DMS 273 (cell line): ENCODE measurements at regions not wholly inside any gene's neighbourhood (a gene's known extent, or its start where the extent isn't known, plus 50 kb on each side); places are given as distances from the start of the nearest gene placed in this dataset.

Source experiments
- DNase-seq: peaks from one replicate; lab custom pipeline; 2025; ENCODE audit not compliant: unreplicated experiment; lab: John Stamatoyannopoulos, UW

DNA sequence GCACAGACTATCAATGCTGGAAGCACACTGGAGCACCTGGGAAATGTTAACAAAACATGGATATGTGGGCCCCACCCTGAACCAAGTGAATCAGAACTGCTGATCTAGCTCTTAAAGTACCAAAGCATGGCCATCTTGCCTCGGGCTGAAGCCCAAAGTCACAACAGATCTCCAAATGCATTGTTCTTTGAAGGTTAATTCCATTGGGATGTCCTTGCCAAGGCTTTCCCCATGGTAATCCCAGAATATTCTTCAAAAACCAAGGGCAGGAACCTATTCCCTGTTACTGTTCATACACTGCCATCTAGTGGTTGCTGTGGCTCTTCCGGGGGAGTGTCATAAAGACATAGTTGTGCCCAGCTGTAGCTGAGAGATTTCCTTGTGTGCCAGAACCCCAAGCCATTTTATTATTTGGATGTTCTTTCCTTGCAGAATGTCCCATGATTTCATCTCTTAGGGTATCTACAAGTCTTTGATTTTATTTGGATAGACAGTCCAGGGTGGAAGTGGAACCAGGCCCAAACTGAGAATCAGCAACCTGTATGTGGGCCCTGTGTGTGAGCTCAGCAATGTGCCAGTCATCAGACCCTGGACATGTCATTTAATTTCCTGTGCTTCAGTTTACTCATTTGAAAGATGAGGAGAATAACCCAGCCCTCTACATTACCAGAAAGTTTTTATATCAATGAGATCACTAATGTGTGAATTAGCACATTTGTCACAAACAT lies 290.0 kb downstream of the ACTL7B start:
- DNase-seq = peak; percentile 89

- DNase-seq = no peak
Measured at GRCh38 chr9:108562176-108562575, 293.6 kb downstream of the ACTL7B start.

- no peak for DNase-seq
Measured at GRCh38 chr9:108559432-108559831, 296.4 kb downstream of the ACTL7B start.

DNA sequence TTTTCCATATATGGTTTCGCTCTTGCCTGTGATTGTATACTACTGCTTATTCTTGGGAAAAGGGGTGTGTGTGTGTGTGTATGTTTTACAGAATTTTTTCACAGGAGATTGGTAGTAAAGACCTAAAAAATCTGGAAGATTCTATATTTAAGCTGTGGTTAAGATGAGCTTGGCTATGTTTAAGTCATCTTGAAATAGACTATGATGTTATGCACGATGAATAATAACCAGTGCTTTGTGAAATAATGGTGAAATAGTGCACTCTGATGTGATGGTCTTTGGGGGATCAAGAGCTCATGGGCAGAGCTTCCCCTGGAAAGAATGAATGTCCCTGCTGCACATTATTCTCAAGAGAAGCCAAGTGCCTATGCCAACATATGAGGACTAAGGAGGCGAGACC lies 301.0 kb downstream of the ACTL7B start:
- no peak for DNase-seq

- DNase-seq = no peak
Measured at GRCh38 chr9:108553111-108553635, 302.6 kb downstream of the ACTL7B start.

DNA sequence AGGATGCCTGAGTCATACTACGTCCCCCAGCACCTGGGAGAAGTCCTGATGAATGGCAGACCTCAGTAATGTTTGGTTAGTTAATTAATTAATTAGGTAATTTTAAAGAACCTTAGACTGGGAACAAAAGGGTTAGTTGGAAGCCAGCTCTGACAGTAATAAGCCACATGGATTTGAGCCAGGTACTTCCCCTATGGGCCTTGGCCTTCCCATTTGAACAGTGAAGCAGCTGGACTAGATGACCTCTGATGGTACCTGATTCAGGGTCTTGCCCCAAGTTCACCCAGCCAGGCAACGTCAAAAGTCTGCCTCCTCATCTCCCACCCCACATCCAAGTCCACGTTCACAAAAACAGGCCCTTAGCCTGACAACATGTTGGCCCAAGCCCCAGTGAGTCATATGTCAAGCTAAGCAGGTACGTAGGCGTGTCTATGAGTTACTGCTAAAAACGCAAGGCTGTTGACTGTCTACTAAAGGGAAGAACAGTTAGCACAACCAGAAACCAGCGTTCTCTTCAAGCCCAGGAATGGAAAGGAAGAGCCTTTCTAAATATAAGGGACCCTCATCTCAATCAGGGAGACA lies 303.2 kb downstream of the ACTL7B start:
- DNase-seq = no peak

DNA sequence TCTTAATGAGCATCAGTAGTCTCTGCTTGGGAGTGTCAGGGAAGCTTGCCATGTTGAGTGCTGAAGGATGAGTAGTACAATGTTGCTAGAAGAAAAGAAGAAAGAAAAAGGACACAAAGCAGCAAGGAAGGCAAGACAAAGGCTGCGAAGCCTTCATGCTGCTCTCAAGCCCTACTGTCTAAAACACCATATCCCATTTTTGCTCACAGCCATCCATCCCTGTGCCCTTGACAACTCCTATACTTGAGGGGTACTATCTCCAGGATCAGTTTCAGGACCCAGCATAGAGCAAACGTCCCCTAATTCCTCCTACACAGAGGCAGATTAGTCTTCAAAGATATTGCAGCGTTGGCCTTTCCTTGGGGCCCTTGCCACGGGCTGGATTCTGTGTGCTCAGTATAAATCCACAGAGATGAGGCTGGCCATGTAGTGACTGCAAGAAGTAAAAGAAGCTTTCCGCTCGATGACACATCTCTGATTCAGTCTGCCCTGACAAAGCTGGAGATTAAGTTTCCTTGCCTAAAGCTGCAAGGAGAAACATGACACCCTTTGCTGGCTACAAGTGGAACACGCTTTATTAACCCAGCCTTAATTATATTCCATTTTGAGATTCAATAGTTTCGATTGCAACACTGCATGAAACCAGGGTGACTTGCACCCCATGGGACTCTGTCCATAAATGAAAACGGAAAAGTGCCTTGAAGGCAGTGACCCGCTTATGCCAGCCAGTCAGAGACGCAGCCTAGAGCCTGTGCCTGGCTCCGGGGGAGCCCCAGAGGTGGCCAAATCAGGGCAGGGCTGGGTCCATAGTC lies 304.6 kb downstream of the ACTL7B start:
- DNase-seq = peak; percentile 46

DNA sequence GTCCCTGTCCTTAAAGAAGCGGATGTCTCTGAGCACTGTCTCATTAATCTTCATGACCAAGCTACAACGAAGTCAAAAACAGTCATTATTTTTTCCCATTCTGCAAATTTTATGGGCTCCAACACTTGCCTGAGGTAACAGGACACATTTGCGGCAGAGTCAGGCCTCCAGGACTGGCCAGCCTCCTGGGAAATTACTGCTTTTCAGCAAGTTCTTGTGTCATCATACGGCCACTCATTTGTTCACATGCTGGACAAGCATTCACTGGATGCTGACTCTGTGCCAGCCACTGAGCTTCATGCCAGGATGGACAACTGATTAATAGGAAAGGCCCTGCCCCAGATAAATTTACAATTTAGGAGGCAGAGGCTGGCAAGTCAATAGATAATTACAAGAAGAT lies 305.7 kb downstream of the ACTL7B start:
- no peak for DNase-seq

DNA sequence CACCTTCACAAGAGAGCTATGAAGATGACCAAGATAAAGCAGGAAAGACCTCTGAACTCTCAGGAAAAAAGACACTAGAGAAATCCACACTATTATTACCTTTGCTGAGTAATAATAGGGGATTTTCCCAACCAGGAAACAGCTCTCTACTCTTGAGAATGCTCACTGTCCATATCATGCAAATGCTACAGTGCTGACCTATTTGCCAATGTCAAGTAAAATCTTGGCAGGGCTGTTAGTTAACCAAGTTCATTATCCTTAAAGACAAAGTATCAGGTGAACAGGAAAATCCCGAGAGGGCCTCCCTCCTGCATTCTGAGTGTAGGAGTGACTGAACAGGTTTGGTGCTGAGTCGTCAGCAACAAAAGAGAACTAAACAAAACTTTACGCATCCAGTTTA lies 306.6 kb downstream of the ACTL7B start:
- no peak for DNase-seq

DNA sequence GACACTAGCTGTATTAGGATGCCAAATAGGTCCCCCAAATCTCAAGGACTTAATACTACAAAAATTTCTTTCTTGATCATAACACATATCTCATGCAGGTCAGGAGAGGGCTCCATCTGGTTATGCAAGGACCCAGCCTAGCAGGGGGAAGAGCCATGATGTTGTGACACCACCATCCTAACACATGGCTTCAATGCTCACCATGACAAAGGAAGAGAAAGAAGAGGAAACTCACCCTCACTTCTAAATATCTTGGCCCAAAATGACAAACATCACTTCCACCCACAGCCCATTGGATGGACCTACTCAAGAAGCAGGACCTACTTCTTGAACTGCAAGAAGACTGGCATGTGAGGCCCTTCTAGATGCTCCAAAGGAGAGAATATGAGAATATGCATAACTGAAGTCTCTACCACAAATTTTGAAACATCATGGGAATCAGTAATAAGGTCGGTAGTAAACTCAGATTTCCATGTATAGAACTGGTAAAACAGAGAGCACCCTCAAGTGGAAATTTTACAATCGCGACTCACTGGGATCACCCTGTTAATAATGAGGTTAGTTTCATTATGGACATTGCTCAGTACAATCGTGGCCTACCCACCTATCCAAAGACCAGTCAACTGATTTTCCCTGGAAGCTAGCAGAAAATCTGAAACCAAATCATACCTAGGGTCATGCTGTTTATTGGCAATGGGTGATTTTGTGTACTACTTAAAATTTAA lies 308.2 kb downstream of the ACTL7B start:
- DNase-seq = no peak

- DNase-seq = no peak
Measured at GRCh38 chr9:108546215-108546614, 309.6 kb downstream of the ACTL7B start.

DNA sequence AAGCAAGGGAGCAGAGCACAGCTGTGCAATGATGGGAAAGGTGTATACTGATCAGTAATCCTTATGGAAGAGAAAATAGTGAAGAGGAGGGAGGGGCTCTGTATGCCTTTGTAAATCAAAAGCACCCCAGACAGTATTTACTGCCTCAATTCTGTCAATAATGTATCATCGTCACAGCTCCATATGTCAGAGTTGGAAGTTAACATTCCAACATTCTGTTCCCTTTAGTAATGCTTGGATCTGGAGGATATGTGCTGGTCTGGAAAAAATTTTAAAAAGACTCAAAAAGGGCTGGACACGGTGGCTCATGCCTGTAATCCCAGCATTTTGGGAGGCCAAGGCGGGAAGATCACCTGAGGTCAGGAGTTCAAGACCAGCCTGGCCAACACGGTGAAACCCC lies 310.4 kb downstream of the ACTL7B start:
- no peak for DNase-seq

DNA sequence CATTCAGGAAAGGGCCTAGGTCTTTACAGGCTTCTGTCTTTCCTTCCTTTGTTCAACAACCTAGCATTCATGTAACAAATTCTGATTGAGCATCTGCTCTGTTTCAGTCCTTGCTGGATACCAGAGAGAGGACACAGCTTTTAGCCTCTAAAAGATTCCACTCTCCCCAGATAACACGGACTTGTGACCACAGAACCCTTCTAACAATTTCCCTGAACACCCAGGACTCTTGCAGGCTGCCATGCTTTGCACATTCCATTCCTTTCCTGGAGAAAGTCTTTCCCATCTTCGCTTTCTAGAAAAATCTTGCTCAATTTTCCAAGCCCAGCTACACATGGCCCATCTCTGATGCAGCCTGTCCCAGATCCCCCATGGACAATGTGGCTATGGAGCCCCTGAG lies 310.9 kb downstream of the ACTL7B start:
- DNase-seq = no peak

GRCh38 chr9:108543251-108543778 lies 312.5 kb downstream of the ACTL7B start:
- no peak for DNase-seq

DNA sequence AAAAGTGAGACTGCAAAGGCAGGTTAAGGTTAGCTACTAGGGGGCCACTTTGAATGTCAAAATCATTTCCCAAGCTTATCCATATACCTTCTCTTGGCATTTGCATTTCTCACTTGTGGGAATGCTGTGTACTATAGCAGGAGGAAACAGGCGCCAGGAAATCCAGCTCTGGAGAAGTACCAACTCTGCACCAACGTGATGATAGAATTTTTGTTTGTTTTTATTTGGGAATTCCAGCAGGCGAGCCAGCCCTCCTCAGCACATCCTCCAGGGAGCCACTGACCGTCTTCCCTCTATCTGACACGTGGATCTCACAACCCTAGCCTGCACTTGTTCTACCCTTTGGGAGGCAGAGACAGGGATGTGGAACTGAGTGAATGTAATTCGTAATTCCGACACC lies 318.0 kb downstream of the ACTL7B start:
- DNase-seq = no peak

GRCh38 chr9:108536836-108537601 lies 318.8 kb downstream of the ACTL7B start:
- DNase-seq = no peak

DNA sequence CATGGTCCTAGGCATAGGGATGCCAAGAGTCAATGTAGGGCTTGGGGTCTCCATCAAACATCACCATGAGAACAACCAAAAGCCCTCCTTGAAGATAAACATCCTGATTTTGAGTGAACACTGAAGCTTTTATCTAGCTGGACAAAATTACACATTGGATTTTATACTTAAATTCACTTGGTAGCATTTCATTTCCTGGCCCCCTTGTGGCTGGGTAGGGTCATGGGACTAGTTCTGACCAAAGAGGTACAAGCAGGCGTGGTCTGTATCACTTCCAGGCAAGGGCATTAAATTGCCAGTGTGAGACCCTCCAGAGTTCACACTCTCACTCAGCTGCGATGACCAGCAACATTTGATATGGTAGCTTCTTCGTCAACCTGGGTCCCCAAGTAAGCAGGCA lies 320.3 kb downstream of the ACTL7B start:
- DNase-seq = peak; percentile 38

DNA sequence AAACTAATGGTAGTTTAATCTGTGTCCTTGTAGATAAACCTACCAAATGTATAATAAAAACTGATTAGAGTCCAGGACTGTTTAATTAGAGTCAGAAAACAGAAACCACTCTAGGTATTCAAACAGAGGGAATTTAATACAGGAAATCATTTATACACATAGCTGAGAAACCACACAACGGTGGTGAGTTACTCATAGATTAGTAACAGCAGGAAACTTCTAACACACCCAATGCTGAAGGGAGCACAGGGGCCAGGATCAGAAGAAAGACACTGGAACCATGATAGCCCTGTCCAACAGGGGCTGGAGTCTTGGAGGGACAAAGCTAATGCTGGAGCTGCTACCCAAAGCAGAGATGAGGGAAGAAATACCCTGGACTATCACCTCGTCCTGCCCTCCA lies 321.0 kb downstream of the ACTL7B start:
- DNase-seq = no peak

- DNase-seq = no peak
Measured at GRCh38 chr9:108530141-108530540, 325.6 kb downstream of the ACTL7B start.

DNA sequence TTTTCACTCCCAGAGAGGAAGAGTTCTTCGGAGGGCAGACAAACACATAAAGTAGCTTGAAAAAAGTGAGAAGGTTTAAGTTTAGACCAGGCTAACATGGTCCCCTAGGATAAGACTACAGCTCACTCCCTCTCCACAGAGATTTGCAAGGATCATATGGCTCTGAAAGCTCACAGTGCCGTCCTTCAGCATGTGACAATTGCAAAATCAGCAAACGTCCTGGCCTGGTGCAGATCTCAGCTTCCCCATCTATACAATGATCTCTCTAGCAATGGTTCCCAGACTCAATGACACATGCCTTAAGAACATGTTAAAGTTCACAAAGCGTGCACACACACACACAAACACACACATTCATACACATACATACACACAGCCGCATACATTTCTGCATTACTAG lies 327.6 kb downstream of the ACTL7B start:
- DNase-seq = no peak
